ENCODE measurements at regions not wholly inside any gene's neighbourhood (a gene's known extent, or its start where the extent isn't known, plus 50 kb on each side); places are given as distances from the start of the nearest gene placed in this dataset.

DNA sequence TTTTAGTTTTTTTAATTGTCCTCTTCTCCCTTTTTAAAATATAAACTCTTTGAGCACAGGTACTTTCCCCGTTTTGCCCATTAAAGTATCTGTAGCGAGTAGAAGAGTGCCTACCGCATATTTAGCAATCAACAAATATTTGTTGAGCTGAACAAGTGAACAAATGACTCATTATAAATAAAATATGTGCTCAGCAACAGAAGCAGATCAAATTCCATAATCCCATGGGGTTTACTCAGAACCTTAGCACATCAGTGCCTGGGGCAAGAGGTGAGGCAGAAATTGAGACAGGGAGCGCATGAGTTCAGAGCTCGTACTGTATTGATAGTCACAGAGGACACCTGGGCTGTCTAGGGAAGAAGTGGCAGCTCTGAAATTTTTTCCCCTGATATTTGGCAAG lies 161.0 kb downstream of the SEM1 start:
- Histone ChIP-seq H3K9ac (ENCODE audit: low read length in 3 of 3) (no peak overlapping the region), H3K4me1 (ENCODE audit: control insufficient read depth in 2 of 3, insufficient read depth in 2 of 3, low read depth in 1 of 3, low read length in 3 of 3) (no peaks in the 10 kb centered on the region), H3K9me3 (ENCODE audit: control insufficient read depth in 2 of 3, insufficient read depth in 1 of 3, low read length in 3 of 3) (no peaks in the 10 kb centered on the region), H3K4me3 (ENCODE audit: low read length in 3 of 3) (no peak overlapping the region), H3K27me3 (ENCODE audit: control insufficient read depth, insufficient read depth, low read length) (no peaks in the 10 kb centered on the region), H3K36me3 (ENCODE audit: control insufficient read depth in 2 of 3, insufficient read depth in 3 of 3, low read length in 3 of 3) (no peaks in the 10 kb centered on the region), H3K27ac (ENCODE audit: low read depth in 2 of 2, low read length in 2 of 2) (no peak overlapping the region)
- intact Hi-C loops (cut with DNase I), result no loop called here
- DNase-seq, result no peak
- no peak for TF ChIP-seq CTCF (IDR thresholded peaks at IDR 0.05; ENCODE audit: borderline replicate concordance, extremely low read depth, insufficient read depth)
- FAIRE-seq, result no peak

DNA sequence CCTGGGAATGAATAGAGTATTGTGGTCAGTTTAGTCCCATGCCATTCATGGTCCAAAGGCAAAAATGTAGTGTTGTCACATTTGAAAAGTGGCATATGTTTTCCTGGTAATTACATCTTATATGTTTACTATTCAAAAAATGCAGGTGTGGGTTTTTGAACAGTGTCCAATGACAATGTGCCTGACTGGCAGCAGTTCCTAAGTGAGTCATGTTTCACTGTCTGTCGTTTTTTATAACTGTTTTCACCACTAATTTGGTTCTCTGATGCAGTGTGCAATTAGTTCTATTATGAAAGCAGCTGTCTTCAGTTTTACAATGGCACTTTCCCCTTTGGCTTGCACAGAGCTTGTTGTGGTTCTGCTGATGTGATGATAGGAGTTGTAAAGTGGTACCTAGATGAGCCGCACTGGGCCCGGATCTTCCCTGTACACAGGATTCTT lies 162.3 kb downstream of the SEM1 start:
- intact Hi-C loops (cut with DNase I), result no loop called here
- H3K4me1 ChIP-seq (ENCODE audit: control insufficient read depth in 2 of 3, insufficient read depth in 2 of 3, low read depth in 1 of 3, low read length in 3 of 3), result no peaks in the 10 kb centered on the region
- H3K27me3 ChIP-seq (ENCODE audit: control insufficient read depth, insufficient read depth, low read length), result no peaks in the 10 kb centered on the region
- FAIRE-seq, result no peak
- H3K36me3 ChIP-seq (ENCODE audit: control insufficient read depth in 2 of 3, insufficient read depth in 3 of 3, low read length in 3 of 3), result no peaks in the 10 kb centered on the region
- DNase-seq, result no peak
- no peak overlapping the region for H3K27ac ChIP-seq (ENCODE audit: low read depth in 2 of 2, low read length in 2 of 2)
- no peak overlapping the region for H3K9ac ChIP-seq (ENCODE audit: low read length in 3 of 3)
- TF ChIP-seq CTCF (IDR thresholded peaks at IDR 0.05; ENCODE audit: borderline replicate concordance, extremely low read depth, insufficient read depth), result no peak
- H3K9me3 ChIP-seq (ENCODE audit: control insufficient read depth in 2 of 3, insufficient read depth in 1 of 3, low read length in 3 of 3), result no peaks in the 10 kb centered on the region
- no peak overlapping the region for H3K4me3 ChIP-seq (ENCODE audit: low read length in 3 of 3)

- Histone ChIP-seq H3K9me3 (ENCODE audit: control insufficient read depth in 2 of 3, insufficient read depth in 1 of 3, low read length in 3 of 3) (no peaks in the 10 kb centered on the region), H3K4me1 (ENCODE audit: control insufficient read depth in 2 of 3, insufficient read depth in 2 of 3, low read depth in 1 of 3, low read length in 3 of 3) (no peaks in the 10 kb centered on the region), H3K9ac (ENCODE audit: low read length in 3 of 3) (no peak overlapping the region), H3K27ac (ENCODE audit: low read depth in 2 of 2, low read length in 2 of 2) (no peak overlapping the region), H3K4me3 (ENCODE audit: low read length in 3 of 3) (no peak overlapping the region), H3K27me3 (ENCODE audit: control insufficient read depth, insufficient read depth, low read length) (no peaks in the 10 kb centered on the region), H3K36me3 (ENCODE audit: control insufficient read depth in 2 of 3, insufficient read depth in 3 of 3, low read length in 3 of 3) (no peaks in the 10 kb centered on the region)
- intact Hi-C loops (cut with DNase I), result no loop called here
- DNase-seq (no peak), FAIRE-seq (no peak)
- no peak for TF ChIP-seq CTCF (IDR thresholded peaks at IDR 0.05; ENCODE audit: borderline replicate concordance, extremely low read depth, insufficient read depth)
Observed at GRCh38 chr7:96546426-96546825, 163.2 kb downstream of the SEM1 start.

DNA sequence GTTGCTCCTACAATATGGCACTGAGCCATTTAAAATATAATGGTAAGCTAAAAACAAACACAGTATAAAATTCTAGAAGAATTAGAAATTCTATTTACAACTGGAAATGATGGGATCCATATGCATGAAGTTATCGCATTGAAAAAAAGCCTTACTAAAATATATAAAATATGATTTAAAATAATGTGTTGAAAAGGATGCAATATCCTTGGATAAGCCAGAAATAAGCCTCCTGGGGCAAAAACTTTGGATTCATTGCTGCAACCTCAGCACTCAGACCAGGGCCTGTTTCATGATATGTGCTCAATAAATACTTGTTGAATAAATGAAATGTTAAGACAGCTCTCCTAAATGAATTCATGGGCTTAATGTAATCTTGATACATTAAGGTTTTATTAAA lies 170.2 kb downstream of the SEM1 start:
- Histone ChIP-seq H3K27me3 (ENCODE audit: control insufficient read depth, insufficient read depth, low read length) (no peaks in the 10 kb centered on the region), H3K36me3 (ENCODE audit: control insufficient read depth in 2 of 3, insufficient read depth in 3 of 3, low read length in 3 of 3) (no peaks in the 10 kb centered on the region), H3K9ac (ENCODE audit: low read length in 3 of 3) (no peak overlapping the region), H3K4me1 (ENCODE audit: control insufficient read depth in 2 of 3, insufficient read depth in 2 of 3, low read depth in 1 of 3, low read length in 3 of 3) (no peaks in the 10 kb centered on the region), H3K4me3 (ENCODE audit: low read length in 3 of 3) (no peak overlapping the region), H3K27ac (ENCODE audit: low read depth in 2 of 2, low read length in 2 of 2) (no peak overlapping the region), H3K9me3 (ENCODE audit: control insufficient read depth in 2 of 3, insufficient read depth in 1 of 3, low read length in 3 of 3) (no peaks in the 10 kb centered on the region)
- FAIRE-seq (no peak), DNase-seq (no peak)
- TF ChIP-seq CTCF (IDR thresholded peaks at IDR 0.05; ENCODE audit: borderline replicate concordance, extremely low read depth, insufficient read depth), result no peak
- intact Hi-C loops (cut with DNase I), result no loop called here
